ENCODE measurements at regions not wholly inside any gene's neighbourhood (a gene's known extent, or its start where the extent isn't known, plus 50 kb on each side); places are given as distances from the start of the nearest gene placed in this dataset.
"Not testable (repeated sequence)": the region's sequence is repeated elsewhere in the genome, so short reads cannot be mapped to it uniquely, and the experiment has no call there.

DNA sequence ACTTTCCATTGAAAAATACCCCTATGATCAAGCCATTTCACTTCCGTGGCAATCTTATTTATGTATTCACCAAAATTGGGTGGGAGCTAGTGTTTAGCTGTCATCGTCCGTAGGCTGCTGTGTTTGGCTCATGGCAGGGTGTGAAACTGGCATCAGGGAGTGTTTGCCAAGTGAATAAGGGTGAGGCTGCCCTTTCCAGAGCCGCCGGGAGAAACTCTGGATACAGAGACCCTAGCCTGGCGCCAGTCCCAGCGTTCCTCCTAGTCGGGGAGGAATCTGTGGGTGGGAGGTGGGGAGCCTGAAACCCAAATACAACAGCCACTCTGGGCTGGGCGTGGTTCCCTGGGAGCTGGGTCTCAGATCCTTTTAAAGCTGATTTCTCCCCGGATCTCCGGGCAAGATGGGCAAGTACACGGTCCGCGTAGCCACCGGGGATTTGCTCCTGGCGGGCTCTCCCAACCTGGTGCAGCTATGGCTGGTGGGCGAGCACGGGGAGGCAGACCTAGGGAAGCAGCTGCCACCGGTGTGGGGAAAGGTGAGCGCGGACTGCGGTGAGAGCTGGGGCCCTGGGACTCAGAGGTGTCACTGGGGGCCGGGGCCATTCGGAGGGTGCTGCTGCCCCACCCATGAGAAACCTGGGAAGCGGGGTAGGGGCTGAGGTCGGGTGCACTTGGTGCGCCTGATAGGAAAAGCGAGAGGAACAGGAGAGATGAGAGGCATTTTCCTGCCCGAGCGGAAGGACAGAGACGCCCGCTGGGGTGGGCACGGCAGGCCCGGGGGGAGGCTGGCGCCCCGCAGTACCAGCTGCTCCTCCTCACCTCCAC, 62.1 kb upstream of the TEKT1 start:
- DNase-seq (ENCODE audit: low read depth) = no peak

DNA sequence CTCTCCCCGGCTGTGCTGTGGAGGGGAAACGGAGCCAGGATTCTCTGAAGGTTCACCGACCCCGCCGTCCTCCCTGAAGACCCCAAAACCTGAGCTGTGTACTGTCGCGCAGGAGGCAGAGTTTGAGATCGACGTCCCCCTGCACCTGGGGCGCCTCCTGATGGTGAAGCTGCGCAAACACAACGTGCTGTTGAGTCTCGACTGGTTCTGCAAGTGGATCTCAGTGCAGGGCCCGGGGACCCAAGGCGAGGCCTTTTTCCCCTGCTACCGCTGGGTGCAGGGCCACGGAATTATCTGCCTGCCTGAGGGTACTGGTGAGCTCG, 62.6 kb upstream of the TEKT1 start:
- DNase-seq (ENCODE audit: low read depth) = peak; percentile 24

GRCh38 chr17:6901086-6901485, 69.6 kb upstream of the TEKT1 start:
- no peak for DNase-seq (ENCODE audit: low read depth)

GRCh38 chr17:6903326-6903900, 71.9 kb upstream of the TEKT1 start:
- DNase-seq (ENCODE audit: low read depth) = no peak

DNA sequence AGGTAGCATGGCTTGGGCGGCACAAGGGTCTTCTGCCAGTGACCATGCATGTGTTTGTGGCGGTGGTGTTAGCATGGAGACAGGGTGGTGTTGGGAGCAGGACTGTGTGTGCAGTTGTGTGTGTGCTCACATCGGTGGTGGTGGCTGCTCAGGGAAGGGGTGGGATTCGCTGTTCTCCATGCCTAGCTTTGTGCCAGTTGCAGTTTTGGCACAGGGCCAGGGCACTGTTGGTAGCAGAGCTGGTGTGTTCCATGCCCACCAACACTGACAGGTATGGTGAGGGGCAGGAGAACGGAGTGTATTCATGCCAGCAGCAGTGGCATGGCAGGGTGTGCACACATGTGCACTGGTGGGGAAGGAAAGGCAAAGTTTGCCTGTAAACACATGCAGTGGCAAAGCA, 77.3 kb upstream of the TEKT1 start:
- no peak for DNase-seq (ENCODE audit: low read depth)

DNA sequence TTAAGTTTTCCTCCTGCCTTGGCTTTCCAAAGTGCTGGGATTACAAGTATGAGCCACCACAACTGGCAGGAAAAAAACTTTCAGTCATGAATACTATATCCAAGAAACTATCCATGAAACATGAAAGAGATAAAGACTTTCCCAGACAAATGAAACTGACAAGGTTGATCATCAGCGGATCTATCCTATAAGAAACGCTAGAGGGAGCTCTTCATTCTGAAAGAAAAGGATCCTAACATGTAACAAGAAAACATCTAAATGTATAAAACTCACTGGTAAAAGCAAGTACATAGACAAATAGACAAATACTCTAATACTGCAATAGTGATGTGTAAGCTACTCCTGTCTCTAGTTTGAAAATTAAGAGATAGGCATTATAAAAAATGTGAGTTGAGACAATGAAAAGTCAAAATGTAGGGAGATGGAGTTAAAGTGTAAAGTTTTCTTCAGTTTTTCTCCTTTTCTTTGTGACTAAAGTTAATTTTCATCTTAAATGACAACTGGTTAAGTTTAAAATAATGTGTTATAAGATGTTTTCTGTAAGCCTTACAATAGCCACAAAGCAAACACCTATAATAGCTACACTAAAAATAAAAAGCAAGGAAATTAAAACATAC, 79.6 kb upstream of the TEKT1 start:
- peak; percentile 57 for DNase-seq (ENCODE audit: low read depth)

DNA sequence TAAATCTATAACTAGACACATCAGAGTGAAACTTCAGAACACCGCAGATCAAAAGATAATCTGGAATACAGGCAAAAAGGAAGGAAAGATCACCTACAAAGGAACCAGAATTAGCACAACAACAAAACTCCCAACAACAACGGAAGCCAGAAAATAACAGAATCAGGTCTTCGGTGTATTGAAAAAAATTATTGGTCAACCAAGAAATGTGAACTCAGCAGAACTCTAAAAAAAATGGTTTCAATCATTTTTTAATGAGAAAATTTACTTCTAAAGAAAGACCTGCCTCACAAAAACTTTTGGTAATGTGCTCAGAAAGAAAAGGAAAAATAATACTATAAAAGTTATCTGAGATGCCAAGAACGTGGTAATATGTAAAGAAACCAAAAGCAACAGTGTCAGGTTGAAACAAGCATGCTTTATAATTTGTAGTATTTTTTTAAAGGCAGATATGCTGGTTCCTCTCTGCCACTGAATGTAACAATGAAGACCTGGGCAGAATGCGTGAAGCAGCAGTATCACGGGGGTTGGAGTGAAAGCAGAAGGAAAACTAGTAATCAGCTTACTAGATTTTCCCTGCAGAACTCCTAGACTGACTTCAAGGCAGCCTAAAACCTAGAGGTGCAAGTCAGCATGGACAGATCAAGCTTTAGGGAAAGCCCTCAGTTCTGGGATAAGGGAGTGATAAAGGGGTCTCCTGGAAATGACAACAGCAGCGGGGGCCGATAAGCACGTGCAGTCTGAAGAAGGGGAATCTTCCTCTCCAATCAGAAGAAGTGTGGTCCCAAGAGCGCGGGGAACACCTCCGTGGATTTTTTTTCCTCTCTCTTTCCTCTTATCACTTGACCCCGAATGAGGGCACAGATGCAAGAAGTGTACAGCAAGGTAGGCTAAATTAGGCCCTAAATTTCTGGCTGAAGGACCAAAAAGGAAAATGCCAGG, 80.9 kb upstream of the TEKT1 start:
- no peak for DNase-seq (ENCODE audit: low read depth)

DNA sequence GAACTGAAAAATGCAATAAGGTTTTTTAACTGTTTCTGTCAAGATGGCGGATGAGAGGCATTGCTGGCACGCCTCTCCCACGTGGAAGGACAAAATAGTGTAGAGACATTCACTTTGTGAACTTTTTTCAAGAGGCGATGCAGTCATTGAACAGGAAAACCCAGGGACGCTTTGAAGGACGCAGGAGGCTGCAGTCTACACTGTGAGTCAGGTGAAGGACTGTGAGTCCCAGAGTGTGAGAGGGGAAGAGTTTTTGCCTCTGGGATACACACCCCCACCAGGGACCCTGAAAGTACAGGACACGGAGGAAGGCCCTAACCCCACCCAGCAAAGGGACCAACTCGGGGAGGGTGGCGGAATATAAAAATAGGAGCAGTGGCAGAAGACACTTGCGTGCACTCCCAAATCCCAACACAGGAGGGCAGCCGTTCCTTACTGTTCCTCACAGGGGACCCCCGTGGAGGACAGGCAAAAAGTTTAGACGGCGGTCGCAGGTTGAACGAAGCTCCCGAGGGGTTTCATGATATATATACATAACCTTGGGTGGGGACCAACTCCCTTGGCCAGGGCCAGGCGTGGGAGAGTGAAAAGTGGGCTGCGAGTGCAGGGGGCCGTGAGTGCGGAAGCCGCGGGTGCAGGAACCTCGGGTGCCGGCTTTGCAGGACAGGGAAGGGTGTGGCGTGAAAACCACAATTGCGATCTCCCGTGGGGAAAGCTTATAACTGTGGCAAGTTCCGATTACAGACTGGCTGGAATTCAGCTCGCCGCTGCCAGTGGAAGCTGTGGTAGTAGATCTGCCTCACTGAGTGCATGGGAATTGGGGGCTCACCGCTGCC, 82.0 kb upstream of the ALOX12 start:
- peak; percentile 41 for DNase-seq (ENCODE audit: low read depth)

- DNase-seq (ENCODE audit: low read depth) = peak; percentile 31
Measured at GRCh38 chr17:6914711-6915110, 81.1 kb upstream of the ALOX12 start.

DNA sequence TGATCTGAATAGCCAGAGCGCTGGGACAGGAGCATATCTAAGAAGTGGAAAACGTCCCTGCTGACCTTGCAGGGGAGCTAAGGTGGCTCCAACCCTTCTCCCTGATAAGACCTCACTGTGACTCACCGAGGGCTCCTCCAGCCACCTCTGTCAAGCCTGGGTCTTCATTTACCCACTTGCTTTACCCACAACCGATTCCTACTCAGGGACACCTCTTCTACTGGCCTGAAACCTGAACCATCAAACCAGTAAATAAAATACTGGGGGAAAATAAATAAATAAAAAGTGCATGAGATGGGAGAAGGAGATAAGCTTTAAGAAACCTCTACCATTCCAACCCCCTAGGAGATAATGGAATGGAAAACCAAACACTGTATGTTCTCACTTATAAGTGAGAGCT, 80.2 kb upstream of the ALOX12 start:
- no peak for DNase-seq (ENCODE audit: low read depth)

DNA sequence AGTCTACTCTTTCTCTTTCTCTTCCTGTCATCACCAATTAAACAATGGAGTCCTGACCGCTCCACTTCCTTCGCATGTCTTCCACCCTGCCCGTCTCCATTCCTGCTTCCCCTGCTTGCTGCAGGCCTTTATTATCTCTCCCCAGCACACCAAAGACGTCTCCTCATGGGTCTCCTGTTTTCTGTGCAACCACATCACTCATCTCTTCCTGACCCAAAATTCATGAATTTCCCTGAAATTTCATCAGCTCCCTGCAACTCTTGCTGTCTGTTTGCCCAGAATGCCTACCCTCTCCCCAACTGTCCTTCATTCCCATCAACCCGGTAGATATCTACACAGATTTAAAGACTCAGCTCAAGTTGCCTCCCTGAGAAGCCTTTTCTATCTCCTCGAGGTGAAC, 76.7 kb upstream of the ALOX12 start:
- no peak for DNase-seq (ENCODE audit: low read depth)

DNA sequence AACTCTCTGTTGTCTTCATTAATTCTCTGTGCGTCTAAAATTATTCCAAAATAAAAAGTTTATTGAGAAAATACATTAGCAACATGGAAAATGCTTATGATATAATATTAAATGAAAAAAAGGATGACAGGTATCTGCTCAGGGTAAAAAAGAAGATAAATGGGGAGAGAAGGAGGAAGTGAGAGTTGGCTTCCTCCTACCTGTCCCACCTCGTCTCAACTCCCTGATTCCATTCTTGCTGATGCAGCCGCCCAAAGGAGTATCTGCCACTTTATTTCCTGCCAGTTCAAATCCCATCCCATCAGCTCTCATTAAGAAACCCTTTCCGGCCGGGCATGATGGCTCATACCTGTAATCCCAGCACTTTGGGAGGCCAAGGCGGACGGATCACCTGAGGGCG, 72.5 kb upstream of the ALOX12 start:
- DNase-seq (ENCODE audit: low read depth) = no peak

DNA sequence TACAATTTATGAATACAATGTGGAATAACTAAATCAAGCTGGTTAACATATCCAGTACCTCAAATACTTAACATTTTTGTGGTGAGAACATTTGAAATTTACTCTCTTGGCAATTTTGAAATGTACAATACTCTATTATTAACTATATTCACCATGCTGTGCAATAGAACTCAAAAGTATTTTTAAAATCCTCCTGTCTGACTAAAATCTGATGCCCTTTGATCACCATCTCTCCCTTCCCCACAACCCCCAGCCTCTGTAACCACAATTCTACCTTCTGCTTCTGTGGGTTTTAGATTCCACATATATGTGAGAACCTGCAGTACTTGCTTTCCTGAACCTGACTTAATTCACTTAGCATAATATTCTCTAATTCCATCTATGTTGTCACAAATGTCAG, 71.6 kb upstream of the ALOX12 start:
- peak; percentile 6 for DNase-seq (ENCODE audit: low read depth)

GRCh38 chr17:6926667-6927066, 69.2 kb upstream of the ALOX12 start:
- DNase-seq (ENCODE audit: low read depth) = no peak

DNA sequence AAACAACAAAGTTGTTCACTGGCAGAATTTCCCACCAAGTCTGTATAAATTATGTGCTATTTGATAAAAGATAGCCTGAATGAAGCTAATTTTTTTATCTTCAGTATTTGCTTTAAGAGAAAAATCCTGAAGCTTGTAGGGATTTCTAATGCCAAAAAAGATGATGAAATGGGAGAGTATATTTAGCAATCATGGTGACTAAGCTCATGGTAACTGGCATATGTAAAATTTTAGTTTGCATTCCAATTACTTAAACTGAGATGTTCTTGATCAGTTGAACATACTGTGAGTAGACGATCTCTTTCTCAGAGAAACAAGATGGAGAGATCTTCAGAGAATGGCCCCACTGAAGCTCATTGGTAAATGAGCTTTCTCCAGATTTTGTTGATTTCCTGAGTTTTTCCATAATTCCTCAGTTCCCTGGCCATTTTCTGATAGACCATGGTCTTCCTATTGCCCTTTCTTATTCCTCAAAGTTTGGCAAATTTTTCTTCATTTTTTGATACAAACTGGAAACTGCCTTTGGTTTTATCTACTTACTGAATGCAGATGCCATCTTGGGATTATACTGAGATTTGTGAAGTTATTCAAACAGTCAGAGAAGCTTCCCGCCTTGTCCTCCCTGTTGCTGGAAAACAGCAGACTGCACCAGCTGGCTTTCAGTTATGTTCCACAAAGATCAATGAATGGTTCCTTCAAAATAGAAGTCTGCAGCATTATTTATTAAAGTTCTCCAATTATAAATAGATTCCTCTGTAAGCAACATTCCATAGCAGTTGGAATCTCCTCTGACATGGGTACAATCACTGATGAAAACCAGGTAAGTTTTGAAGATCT, 68.3 kb upstream of the ALOX12 start:
- peak; percentile 83 for DNase-seq (ENCODE audit: low read depth)

DNA sequence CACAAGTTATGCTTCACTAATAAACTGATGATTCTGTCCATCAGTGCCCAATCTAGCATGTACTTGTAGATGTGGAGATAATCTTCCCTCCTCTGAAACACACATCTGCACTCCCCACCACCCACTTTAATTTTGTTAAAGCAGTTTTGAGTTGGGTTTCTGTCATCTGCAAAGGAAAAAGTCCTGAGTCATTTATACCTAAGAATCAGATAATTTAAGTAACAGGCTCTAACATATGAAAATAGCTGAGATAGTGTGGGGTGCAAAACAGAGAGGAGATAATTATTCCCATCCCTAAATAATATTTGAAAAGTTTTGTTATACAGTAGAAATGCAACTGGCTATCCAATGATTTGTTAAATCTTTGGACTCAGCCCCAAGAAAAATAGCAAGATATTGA, 67.7 kb upstream of the ALOX12 start:
- DNase-seq (ENCODE audit: low read depth) = no peak

DNA sequence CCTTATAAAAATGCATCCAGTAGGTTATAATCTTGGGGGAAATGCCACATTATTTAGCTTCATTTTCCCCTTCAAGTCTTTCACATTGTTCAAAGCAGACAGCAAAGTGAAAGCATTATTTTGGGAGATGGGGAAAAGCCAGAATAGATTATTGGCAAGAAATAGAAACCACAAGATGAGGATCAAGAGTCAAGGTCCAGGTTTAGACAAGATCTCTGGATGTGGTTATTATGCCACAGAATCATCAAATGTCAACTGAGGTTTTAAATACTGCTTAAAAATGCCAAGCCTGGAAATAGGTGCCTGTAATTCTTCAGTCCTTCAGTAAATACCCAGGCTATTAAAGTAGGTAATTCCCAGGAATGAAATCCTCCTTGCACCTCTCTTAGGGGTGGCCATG, 65.1 kb upstream of the ALOX12 start:
- DNase-seq (ENCODE audit: low read depth) = no peak

GRCh38 chr17:6934544-6934943, 61.3 kb upstream of the ALOX12 start:
- not testable (repeated sequence) for DNase-seq (ENCODE audit: low read depth)

- DNase-seq (ENCODE audit: low read depth) = no peak
Measured at GRCh38 chr17:6936370-6937028, 59.4 kb upstream of the ALOX12 start.

GRCh38 chr17:6938637-6939036, 57.2 kb upstream of the ALOX12 start:
- DNase-seq (ENCODE audit: low read depth) = no peak
